ENCODE measurements at regions not wholly inside any gene's neighbourhood (a gene's known extent, or its start where the extent isn't known, plus 50 kb on each side); places are given as distances from the start of the nearest gene placed in this dataset.
"Not testable (repeated sequence)": the region's sequence is repeated elsewhere in the genome, so short reads cannot be mapped to it uniquely, and the experiment has no call there.

- H3K9me3 ChIP-seq (ENCODE audit: insufficient read depth, low read length), result no peaks in the 10 kb centered on the region
- H3K79me2 ChIP-seq (ENCODE audit: low read length), result no peaks in the 10 kb centered on the region
- H3K4me3 ChIP-seq (ENCODE audit: low read length), result no peak overlapping the region; the same call in 1 of the 2 replicates
- peaks cover 6% of the 10 kb centered on the region; the same call in 1 of the 2 replicates for H3K4me1 ChIP-seq (ENCODE audit: low read length)
- no peak overlapping the region for H3K27ac ChIP-seq (ENCODE audit: low read length)
- no peak overlapping the region for H2AFZ ChIP-seq (ENCODE audit: low read depth, low read length)
- no peak overlapping the region for H3K9ac ChIP-seq (ENCODE audit: low read length)
- H4K20me1 ChIP-seq (ENCODE audit: insufficient read depth, low read length), result no peaks in the 10 kb centered on the region
- H3K36me3 ChIP-seq (replicated peaks; ENCODE audit: low read depth, low read length), result no peaks in the 10 kb centered on the region
- H3K27me3 ChIP-seq (ENCODE audit: low read depth, low read length), result no peaks in the 10 kb centered on the region
- H3K4me2 ChIP-seq (ENCODE audit: low read length), result peak overlapping the region; percentile 38
- TF ChIP-seq EZH2phosphoT487 (IDR thresholded peaks at IDR 0.05; ENCODE audit: low read depth) (no peak), CTCF (IDR thresholded peaks at IDR 0.05; ENCODE audit: low read depth, low read length) (peak; percentile 91)
These were observed 851.0 kb downstream of the RAB28 start for GRCh38 chr4:12633053-12633651.

- Histone ChIP-seq H4K20me1 (ENCODE audit: insufficient read depth, low read length) (no peaks in the 10 kb centered on the region), H3K27ac (ENCODE audit: low read length) (no peak overlapping the region), H3K9ac (ENCODE audit: low read length) (no peak overlapping the region), H2AFZ (ENCODE audit: low read depth, low read length) (no peak overlapping the region), H3K36me3 (replicated peaks; ENCODE audit: low read depth, low read length) (no peaks in the 10 kb centered on the region), H3K27me3 (ENCODE audit: low read depth, low read length) (no peaks in the 10 kb centered on the region), H3K4me2 (ENCODE audit: low read length) (no peak overlapping the region), H3K4me3 (ENCODE audit: low read length) (no peak overlapping the region), H3K4me1 (ENCODE audit: low read length) (no peaks in the 10 kb centered on the region), H3K9me3 (ENCODE audit: insufficient read depth, low read length) (no peaks in the 10 kb centered on the region), H3K79me2 (ENCODE audit: low read length) (no peaks in the 10 kb centered on the region)
- TF ChIP-seq CTCF (IDR thresholded peaks at IDR 0.05; ENCODE audit: low read depth, low read length) (no peak), EZH2phosphoT487 (IDR thresholded peaks at IDR 0.05; ENCODE audit: low read depth) (no peak)
These were observed 868.3 kb downstream of the RAB28 start for GRCh38 chr4:12615822-12616221.

- TF ChIP-seq CTCF (IDR thresholded peaks at IDR 0.05; ENCODE audit: low read depth, low read length), result no peak
- no peak for TF ChIP-seq EZH2phosphoT487 (IDR thresholded peaks at IDR 0.05; ENCODE audit: low read depth)
- Histone ChIP-seq H3K9me3 (ENCODE audit: insufficient read depth, low read length) (no peaks in the 10 kb centered on the region), H3K79me2 (ENCODE audit: low read length) (no peaks in the 10 kb centered on the region), H3K27ac (ENCODE audit: low read length) (no peak overlapping the region), H2AFZ (ENCODE audit: low read depth, low read length) (no peak overlapping the region), H3K9ac (ENCODE audit: low read length) (no peak overlapping the region), H3K36me3 (replicated peaks; ENCODE audit: low read depth, low read length) (no peaks in the 10 kb centered on the region), H3K4me1 (ENCODE audit: low read length) (no peaks in the 10 kb centered on the region), H3K4me3 (ENCODE audit: low read length) (no peak overlapping the region), H3K27me3 (ENCODE audit: low read depth, low read length) (0 out of 2 replicates have a peak, but pooled peaks cover 3% of the 10 kb centered on the region), H4K20me1 (ENCODE audit: insufficient read depth, low read length) (no peaks in the 10 kb centered on the region), H3K4me2 (ENCODE audit: low read length) (no peak overlapping the region)
These were observed 871.3 kb downstream of the RAB28 start for GRCh38 chr4:12612876-12613275.

- not testable (repeated sequence) for H3K9me3 ChIP-seq (ENCODE audit: insufficient read depth, low read length); H4K20me1 ChIP-seq (ENCODE audit: insufficient read depth, low read length); H3K79me2 ChIP-seq (ENCODE audit: low read length); H2AFZ ChIP-seq (ENCODE audit: low read depth, low read length); H3K36me3 ChIP-seq (replicated peaks; ENCODE audit: low read depth, low read length); H3K27me3 ChIP-seq (ENCODE audit: low read depth, low read length); H3K4me2 ChIP-seq (ENCODE audit: low read length); H3K4me3 ChIP-seq (ENCODE audit: low read length); H3K4me1 ChIP-seq (ENCODE audit: low read length); H3K27ac ChIP-seq (ENCODE audit: low read length); H3K9ac ChIP-seq (ENCODE audit: low read length)
These were observed 874.8 kb downstream of the RAB28 start for GRCh38 chr4:12609212-12609875.
